ENCODE measurements at regions not wholly inside any gene's neighbourhood (a gene's known extent, or its start where the extent isn't known, plus 50 kb on each side); places are given as distances from the start of the nearest gene placed in this dataset.

DNA sequence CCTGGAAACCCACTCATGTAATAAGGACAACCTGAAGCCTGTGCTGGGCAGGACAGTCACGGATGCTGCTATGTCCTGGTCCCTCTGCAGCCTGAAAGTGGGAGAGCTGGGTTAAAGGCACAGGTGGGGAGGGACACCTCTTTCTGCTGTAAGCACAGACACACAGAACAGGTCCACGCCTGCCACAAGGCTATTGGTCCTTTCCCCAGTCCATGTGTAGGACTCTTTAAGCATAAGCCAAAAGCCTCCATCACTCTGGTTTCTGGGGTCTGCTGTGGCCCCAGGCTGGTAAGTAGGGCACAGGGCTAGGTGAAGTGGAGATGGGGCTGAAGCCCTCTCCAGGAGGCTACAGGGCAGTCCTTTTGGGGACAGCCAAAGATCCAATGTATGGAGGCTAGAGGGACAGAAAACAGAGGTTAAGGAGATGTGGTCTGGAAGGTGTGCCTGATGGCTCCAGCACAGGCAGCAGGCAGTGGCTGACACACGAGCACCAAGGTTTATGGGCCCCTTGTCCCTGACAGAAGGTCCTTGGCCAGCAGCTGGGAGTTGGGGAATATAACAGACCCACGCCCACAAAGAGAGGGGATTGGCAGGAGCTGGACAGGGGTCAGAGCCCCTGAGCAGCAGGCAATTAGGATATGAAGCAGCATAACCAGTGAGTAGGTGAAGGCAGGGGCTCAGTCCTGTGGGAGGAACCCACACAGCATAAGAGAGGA is 203.6 kb upstream of the MVB12B start:
- no peak for TF ChIP-seq EZH2phosphoT487 (IDR thresholded peaks at IDR 0.05; ENCODE audit: borderline replicate concordance, low read length)
- TF ChIP-seq, protein P1, sequence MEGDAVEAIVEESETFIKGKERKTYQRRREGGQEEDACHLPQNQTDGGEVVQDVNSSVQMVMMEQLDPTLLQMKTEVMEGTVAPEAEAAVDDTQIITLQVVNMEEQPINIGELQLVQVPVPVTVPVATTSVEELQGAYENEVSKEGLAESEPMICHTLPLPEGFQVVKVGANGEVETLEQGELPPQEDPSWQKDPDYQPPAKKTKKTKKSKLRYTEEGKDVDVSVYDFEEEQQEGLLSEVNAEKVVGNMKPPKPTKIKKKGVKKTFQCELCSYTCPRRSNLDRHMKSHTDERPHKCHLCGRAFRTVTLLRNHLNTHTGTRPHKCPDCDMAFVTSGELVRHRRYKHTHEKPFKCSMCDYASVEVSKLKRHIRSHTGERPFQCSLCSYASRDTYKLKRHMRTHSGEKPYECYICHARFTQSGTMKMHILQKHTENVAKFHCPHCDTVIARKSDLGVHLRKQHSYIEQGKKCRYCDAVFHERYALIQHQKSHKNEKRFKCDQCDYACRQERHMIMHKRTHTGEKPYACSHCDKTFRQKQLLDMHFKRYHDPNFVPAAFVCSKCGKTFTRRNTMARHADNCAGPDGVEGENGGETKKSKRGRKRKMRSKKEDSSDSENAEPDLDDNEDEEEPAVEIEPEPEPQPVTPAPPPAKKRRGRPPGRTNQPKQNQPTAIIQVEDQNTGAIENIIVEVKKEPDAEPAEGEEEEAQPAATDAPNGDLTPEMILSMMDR (IDR thresholded peaks at IDR 0.05; ENCODE audit: low read depth, low read length, poor library complexity, severe bottlenecking) = no peak

Measured in DOHH2 (cell line).